Transverse colon (tissue), 4 donors: ENCODE measurements at regions not wholly inside any gene's neighbourhood (a gene's known extent, or its start where the extent isn't known, plus 50 kb on each side); places are given as distances from the start of the nearest gene placed in this dataset.
"Not testable (repeated sequence)": the region's sequence is repeated elsewhere in the genome, so short reads cannot be mapped to it uniquely, and the experiment has no call there.

Experiments
- DNase-seq: peaks from one replicate; pipeline ENCODE4 v3.0.0-alpha.2; 2019
- H3K27ac ChIP-seq, 4 donors: fragments of 200-600 bp; sonication (generic); 2 replicates each; pipeline ENCODE4 v1.5.1; 2016 to 2018; ENCODE audit warnings: inconsistent platforms in 4 of 4
- H3K27me3 ChIP-seq: fragments of 200-600 bp; sonication (generic); 2 replicates; pipeline ENCODE4 v1.5.1; 2017; ENCODE audit warnings: inconsistent platforms
- H3K36me3 ChIP-seq, 4 donors: fragments of 200-600 bp; sonication (generic); 2 replicates each; pipeline ENCODE4 v1.5.1; 2017 to 2019; ENCODE audit warnings: inconsistent platforms in 4 of 4
- H3K4me1 ChIP-seq, 4 donors: fragments of 200-600 bp; sonication (generic); 2 replicates each; pipeline ENCODE4 v1.5.1; 2017 to 2020; ENCODE audit warnings: inconsistent platforms in 4 of 4
- H3K4me3 ChIP-seq, 4 donors: fragments of 200-600 bp; sonication (generic); 1 replicate in 1 of 4; 2 replicates in 3 of 4; pipeline versions ENCODE4 v1.5.1 to v1.6.1; 2017 to 2019; ENCODE audit warnings: inconsistent platforms in 4 of 4
- H3K9me3 ChIP-seq, 2 donors: fragments of 200-600 bp; sonication (generic); 2 replicates each; pipeline ENCODE4 v1.5.1; 2017 to 2019; ENCODE audit warnings: inconsistent platforms in 2 of 2
- CTCF ChIP-seq, 5 experiments: fragments of 200-600 bp in 3 of 5; fragments of 450-650 bp in 2 of 5; sonication (generic) in 3 of 5; IDR thresholded peaks; 1 replicate in 2 of 5; 2 replicates in 3 of 5; pipeline ENCODE4 v1.5.1; 2016 to 2017; ENCODE audit warnings: antibody characterized with exemption in 5 of 5, inconsistent platforms in 3 of 5, mild to moderate bottlenecking in 2 of 5, moderate library complexity in 1 of 5
- EP300 ChIP-seq: sonication (generic); formaldehyde crosslinking; IDR thresholded peaks from one replicate; pipeline ENCODE4 v1.6.1; 2017; ENCODE audit warnings: antibody characterized with exemption, low read depth
- POLR2A ChIP-seq: fragments of 450-650 bp; IDR thresholded peaks from one replicate; pipeline ENCODE4 v1.6.1; 2016; ENCODE audit warnings: antibody characterized with exemption, mild to moderate bottlenecking, moderate library complexity
- POLR2AphosphoS5 ChIP-seq, 3 donors: sonication (generic); formaldehyde crosslinking; IDR thresholded peaks; one replicate each; pipeline ENCODE4 v1.6.1; 2016; ENCODE audit warnings: antibody characterized with exemption in 3 of 3
- WGBS, 2 donors: methylation state at CpG; one replicate each; pipeline ENCODE4 v1.1.5; 2018; ENCODE audit warnings: low coverage in 1 of 2; 5-methylcytosine and 5-hydroxymethylcytosine counted together
- in situ Hi-C, 4 donors: fragments of 200-750 bp; cut with MboI; loops; one replicate each; pipeline versions ENCODE4 v1.15.0 to v1.15.1; 2017; ENCODE audit warnings: low sequenced_read_pairs in 3 of 4, low pct_ligation_motif_present in 1 of 4, low pct_unique_long_range_greater_than_20kb in 1 of 4
- intact Hi-C: fragments of 100-400 bp; cut with DNase I; formaldehyde crosslinking; loops from one replicate; pipeline ENCODE4 v1.15.1; 2023; ENCODE audit warnings: low total_unique reads

DNA sequence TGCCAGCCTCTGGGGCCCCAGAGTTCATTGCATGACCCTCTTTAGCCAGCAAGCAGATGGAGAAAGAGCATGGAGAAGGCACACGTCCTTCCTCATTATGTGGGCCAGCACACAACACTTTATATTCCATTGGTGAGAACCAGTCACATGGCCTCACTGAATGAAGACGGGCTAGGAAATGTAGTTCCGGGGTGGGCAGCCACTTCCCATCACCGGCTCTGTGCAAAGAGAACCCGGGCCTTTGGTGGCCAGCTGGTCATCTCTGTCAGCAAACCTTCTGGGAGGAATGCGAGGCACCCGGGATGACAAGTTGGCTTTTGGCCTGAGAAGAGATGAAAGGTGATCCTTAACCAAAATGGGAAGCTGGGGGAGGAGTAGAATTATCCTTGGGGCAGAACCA, 90.2 kb upstream of the VGLL4 start:
- Histone ChIP-seq H3K4me3 (no peak overlapping the region), H3K9me3 (no peaks in the 10 kb centered on the region), H3K27me3 (no peaks in the 10 kb centered on the region), H3K4me1 (no peaks in the 10 kb centered on the region), H3K27ac (no peak overlapping the region), H3K36me3 (no peaks in the 10 kb centered on the region)
- intact Hi-C loops = no loop called here
- in situ Hi-C loops = no loop called here
- DNase-seq = no peak
- WGBS, 2 donors = 84% methylated on average over 7 of the region's 7 CpGs; no CpG with 5 or more reads in 1 of the 2 donors
- no peak for TF ChIP-seq POLR2AphosphoS5 (IDR thresholded peaks at IDR 0.05)
- no peak for TF ChIP-seq POLR2A
- TF ChIP-seq CTCF (IDR thresholded peaks at IDR 0.05) = no peak
- no peak for TF ChIP-seq EP300

DNA sequence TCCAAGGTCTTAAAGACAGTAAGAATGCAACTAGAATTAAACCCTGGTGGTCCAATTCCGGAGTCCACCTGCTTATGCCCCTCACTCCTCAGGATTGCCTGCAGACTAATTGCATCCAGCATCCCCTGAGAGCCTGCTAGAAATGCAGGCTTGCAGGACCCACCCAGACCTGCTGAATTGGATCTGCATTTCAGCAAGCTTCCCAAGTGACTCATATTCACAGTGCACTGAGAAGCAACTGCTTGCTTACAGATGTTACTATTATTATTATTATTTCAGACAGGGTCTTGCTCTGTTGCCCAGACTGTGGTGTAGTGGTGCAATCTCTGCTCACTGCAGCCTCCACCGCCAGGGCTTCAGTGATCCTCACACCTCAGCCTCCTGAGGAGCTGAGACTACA, 83.5 kb upstream of the VGLL4 start:
- H3K4me1 ChIP-seq = no peaks in the 10 kb centered on the region
- no peaks in the 10 kb centered on the region for H3K9me3 ChIP-seq
- in situ Hi-C loops (no loop called here), intact Hi-C loops (no loop called here)
- H3K27me3 ChIP-seq = no peaks in the 10 kb centered on the region
- no peaks in the 10 kb centered on the region for H3K36me3 ChIP-seq
- TF ChIP-seq CTCF (IDR thresholded peaks at IDR 0.05) (no peak), EP300 (no peak), POLR2AphosphoS5 (IDR thresholded peaks at IDR 0.05) (no peak), POLR2A (no peak)
- H3K4me3 ChIP-seq = no peak overlapping the region
- WGBS, 2 donors = 94 to 100% methylated on average over 2 of the region's 2 CpGs
- DNase-seq = no peak
- no peak overlapping the region for H3K27ac ChIP-seq

- Histone ChIP-seq H3K27ac (no peak overlapping the region), H3K9me3 (no peaks in the 10 kb centered on the region), H3K27me3 (no peaks in the 10 kb centered on the region), H3K4me3 (no peak overlapping the region), H3K36me3 (no peaks in the 10 kb centered on the region), H3K4me1 (peaks cover 2 to 10% (median 4%) of the 10 kb centered on the region in 4 donors)
- intact Hi-C loops (no loop called here), in situ Hi-C loops (no loop called here)
- WGBS, 2 donors = 88 to 94% methylated on average over 3 of the region's 3 CpGs
- DNase-seq = no peak
- TF ChIP-seq CTCF (IDR thresholded peaks at IDR 0.05) = no peak
- no peak for TF ChIP-seq POLR2AphosphoS5 (IDR thresholded peaks at IDR 0.05)
- TF ChIP-seq EP300 = no peak
- no peak for TF ChIP-seq POLR2A
Observed at GRCh38 chr3:11726146-11726545, 82.4 kb upstream of the VGLL4 start.

GRCh38 chr3:11725340-11725641, 81.6 kb upstream of the VGLL4 start:
- H3K4me1 ChIP-seq = peaks cover 8 to 16% (median 11%) of the 10 kb centered on the region in 4 donors
- H3K4me3 ChIP-seq, H3K9me3 ChIP-seq, in situ Hi-C loops, H3K27ac ChIP-seq, H3K36me3 ChIP-seq, H3K27me3 ChIP-seq, DNase-seq, intact Hi-C loops: not testable (repeated sequence)
- WGBS, 2 donors = 89 to 100% methylated on average over 1 to 2 of the region's 2 CpGs

DNA sequence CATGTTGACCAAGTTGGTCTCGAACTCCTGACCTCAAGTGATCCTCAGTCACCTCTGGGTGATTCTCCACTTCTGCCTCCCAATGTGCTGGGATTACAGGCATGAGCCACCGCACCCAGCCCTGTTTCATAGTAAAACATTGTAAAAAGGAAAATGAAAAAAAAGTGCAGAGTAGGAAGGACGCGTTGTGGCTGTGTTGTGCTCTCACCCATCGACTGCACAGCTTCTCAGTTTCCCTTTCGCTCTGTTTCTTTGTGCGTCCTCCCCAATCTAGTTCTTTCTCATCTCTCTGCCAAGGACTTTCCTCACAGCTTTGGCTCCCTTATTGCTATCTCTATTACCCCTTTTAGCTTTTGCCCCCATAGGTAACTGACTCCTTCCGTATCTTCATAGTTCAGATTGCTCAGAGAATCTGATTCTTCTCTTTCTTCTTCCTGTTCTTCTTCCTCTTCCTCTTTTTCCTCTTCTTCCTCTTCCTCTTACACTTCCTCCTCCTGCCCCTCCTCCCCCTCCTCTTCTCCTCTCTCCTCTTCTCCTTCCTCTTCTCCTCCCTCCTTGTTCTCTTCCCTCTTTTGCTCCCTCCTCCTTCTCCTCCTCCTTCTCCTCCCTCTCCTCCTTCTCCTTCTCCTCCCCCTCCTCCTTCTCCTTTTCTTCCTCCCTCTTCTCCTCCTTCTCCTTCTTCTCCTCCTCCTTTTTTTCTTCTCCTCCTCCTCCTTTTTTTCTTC, 81.1 kb upstream of the VGLL4 start:
- H3K4me3 ChIP-seq = no peak overlapping the region
- in situ Hi-C loops = no loop called here
- H3K9me3 ChIP-seq = no peaks in the 10 kb centered on the region
- intact Hi-C loops = no loop called here
- no peaks in the 10 kb centered on the region for H3K36me3 ChIP-seq
- no peak for DNase-seq
- no peaks in the 10 kb centered on the region for H3K27me3 ChIP-seq
- peaks cover 8 to 16% (median 13%) of the 10 kb centered on the region in 4 donors for H3K4me1 ChIP-seq
- WGBS, 2 donors = 66 to 68% methylated on average over 6 to 8 of the region's 8 CpGs
- no peak overlapping the region for H3K27ac ChIP-seq
- TF ChIP-seq POLR2A (no peak), POLR2AphosphoS5 (IDR thresholded peaks at IDR 0.05) (no peak), CTCF (IDR thresholded peaks at IDR 0.05) (no peak), EP300 (no peak)
